Skeletal muscle satellite cell (primary cell): ENCODE measurements at regions not wholly inside any gene's neighbourhood (a gene's known extent, or its start where the extent isn't known, plus 50 kb on each side); places are given as distances from the start of the nearest gene placed in this dataset.

Experiments used
- H3K27me3 ChIP-seq: 2 replicates; pipeline ENCODE4 v1.7.0; 2013; ENCODE audit warnings: low read length; ENCODE audit not compliant: control insufficient read depth, insufficient read depth
- H3K36me3 ChIP-seq: 2 replicates; pipeline ENCODE4 v1.7.0; 2013; ENCODE audit warnings: mild to moderate bottlenecking, control low read depth, low read length; ENCODE audit not compliant: insufficient read depth
- H3K4me1 ChIP-seq: 2 replicates; pipeline ENCODE4 v1.7.0; 2013; ENCODE audit warnings: low read length; ENCODE audit not compliant: control insufficient read depth, insufficient read depth
- H3K4me2 ChIP-seq: 2 replicates; pipeline ENCODE4 v1.7.0; 2013; ENCODE audit warnings: mild to moderate bottlenecking, low read length
- H3K4me3 ChIP-seq: 2 replicates; pipeline ENCODE4 v1.7.0; 2013; ENCODE audit warnings: low read length
- H3K9ac ChIP-seq: 2 replicates; pipeline ENCODE4 v1.7.0; 2013; ENCODE audit warnings: mild to moderate bottlenecking, low read depth, low read length, moderate library complexity
- H3K9me3 ChIP-seq: replicated peaks from 2 replicates; pipeline ENCODE4 v1.7.0; 2013; ENCODE audit warnings: mild to moderate bottlenecking, control low read depth, low read length

- Histone ChIP-seq H3K4me1 (no peaks in the 10 kb centered on the region), H3K4me2 (no peak overlapping the region), H3K9ac (no peak overlapping the region), H3K9me3 (no peaks in the 10 kb centered on the region), H3K27me3 (no peaks in the 10 kb centered on the region), H3K36me3 (no peaks in the 10 kb centered on the region), H3K4me3 (no peak overlapping the region)
Observed at GRCh38 chr6:164424489-164424888, 884.9 kb downstream of the C6orf118 start.

DNA sequence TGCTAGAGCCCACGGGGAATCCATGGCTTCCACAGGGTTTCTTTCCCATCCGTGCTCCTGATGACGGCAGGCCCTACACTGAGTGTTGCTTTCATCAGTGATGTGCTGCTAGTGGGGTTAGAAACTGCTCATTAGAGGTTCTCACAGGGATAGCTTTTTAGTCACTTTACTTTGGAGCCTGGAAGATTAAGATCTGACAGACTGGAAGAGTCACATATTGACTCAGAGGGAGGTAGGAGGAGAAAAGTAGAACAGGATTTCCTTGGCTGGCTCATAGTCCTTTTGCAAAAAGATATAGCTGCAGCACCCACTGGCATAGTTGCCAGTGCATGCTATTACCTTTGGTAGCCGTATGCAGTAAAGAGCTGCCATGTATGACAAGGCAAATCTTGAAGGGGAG, 890.3 kb downstream of the C6orf118 start:
- no peak overlapping the region for H3K4me3 ChIP-seq
- no peak overlapping the region for H3K9ac ChIP-seq
- H3K4me1 ChIP-seq, result no peaks in the 10 kb centered on the region
- no peaks in the 10 kb centered on the region for H3K36me3 ChIP-seq
- no peak overlapping the region for H3K4me2 ChIP-seq
- no peaks in the 10 kb centered on the region for H3K9me3 ChIP-seq
- no peaks in the 10 kb centered on the region for H3K27me3 ChIP-seq

DNA sequence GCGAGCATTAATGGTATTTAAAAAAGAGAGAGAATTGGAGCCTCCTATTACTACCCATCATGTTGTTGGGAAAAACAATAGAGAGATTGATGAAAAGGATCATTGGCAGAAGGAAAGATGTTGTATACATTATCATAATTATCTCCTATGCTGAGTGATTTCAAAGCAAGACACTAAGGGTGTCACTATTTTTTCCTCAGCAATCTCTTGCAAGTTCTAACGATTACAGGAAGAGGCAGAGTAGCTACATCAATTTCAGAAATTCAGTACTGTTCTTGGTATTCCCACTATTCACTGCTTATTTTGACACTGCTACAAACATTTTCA, 891.2 kb downstream of the C6orf118 start:
- Histone ChIP-seq H3K27me3 (no peaks in the 10 kb centered on the region), H3K4me2 (no peak overlapping the region), H3K36me3 (no peaks in the 10 kb centered on the region), H3K9ac (no peak overlapping the region), H3K9me3 (no peaks in the 10 kb centered on the region), H3K4me1 (no peaks in the 10 kb centered on the region), H3K4me3 (no peak overlapping the region)

DNA sequence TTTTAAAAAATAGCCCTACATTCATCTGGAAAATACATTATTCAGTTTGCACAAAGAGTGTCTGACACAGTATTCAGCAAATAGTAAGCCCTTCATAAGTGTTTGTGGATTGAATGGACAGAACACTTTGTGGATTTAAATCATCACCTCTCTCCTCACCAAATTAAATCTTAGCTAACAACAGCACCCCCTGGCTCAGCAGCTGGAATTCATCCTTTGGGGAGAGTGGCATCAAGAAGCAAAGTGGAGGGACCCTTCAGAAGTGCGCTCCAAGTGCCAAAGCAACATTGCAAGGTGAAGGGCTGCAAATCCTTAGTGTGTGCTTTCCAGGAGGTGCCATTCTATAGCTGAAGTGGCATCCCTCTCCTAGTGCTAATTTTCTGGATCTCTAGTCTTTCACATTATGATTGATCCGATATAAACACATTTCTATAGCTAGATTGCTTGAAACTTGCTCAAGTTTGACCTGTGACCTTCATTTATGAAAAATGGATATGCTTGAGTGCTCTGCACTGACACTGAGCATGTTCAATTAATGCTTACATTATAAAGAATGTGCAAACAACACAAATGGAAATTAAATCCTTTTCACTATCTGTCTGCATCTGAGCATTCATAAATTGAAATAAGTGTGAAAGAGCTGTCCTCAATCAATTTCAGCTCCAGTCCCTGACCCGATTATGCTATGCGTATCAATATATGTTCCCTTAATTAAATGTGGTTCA, 891.7 kb downstream of the C6orf118 start:
- Histone ChIP-seq H3K4me2 (no peak overlapping the region), H3K9me3 (no peaks in the 10 kb centered on the region), H3K27me3 (no peaks in the 10 kb centered on the region), H3K36me3 (no peaks in the 10 kb centered on the region), H3K4me1 (no peaks in the 10 kb centered on the region), H3K9ac (no peak overlapping the region), H3K4me3 (no peak overlapping the region)

DNA sequence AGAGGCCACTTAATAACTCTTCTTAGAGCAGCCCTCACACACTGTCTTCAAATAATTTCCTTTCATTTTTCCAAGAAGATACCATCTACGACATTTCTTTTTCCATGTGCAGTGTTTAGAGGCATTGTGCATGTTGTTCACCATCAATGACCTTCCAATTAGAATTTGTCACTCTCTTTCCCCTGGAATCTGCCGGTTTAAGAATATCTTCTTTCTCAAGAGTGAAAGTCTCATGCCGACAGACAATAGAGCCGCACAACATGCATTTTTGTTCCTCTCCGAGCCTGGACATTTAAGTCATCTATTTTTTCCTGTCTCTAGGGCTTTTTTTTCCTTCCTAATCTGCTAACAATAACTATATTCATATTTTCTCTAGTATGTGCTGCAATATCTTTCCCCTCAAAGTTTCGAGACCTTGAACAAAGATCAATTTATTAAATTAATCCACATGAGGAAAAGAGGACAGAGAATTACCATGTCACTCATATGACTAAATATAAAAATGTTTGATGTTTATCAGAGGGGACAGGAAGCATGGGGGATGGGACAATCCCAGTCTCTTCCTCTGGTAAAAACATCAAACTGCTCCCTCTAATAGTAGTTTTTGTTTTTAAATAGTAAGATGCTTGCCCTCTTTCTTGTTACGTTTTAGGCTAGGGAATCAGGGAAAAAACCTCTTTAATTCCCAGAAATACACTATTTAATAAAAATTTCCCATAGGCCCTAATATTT, 893.4 kb downstream of the C6orf118 start:
- no peak overlapping the region for H3K9ac ChIP-seq
- H3K4me3 ChIP-seq, result no peak overlapping the region
- H3K4me1 ChIP-seq, result no peaks in the 10 kb centered on the region
- no peaks in the 10 kb centered on the region for H3K9me3 ChIP-seq
- no peaks in the 10 kb centered on the region for H3K27me3 ChIP-seq
- no peak overlapping the region for H3K4me2 ChIP-seq
- no peaks in the 10 kb centered on the region for H3K36me3 ChIP-seq

GRCh38 chr6:164414695-164415094, 894.7 kb downstream of the C6orf118 start:
- no peaks in the 10 kb centered on the region for H3K36me3 ChIP-seq
- no peak overlapping the region for H3K9ac ChIP-seq
- no peaks in the 10 kb centered on the region for H3K27me3 ChIP-seq
- no peak overlapping the region for H3K4me2 ChIP-seq
- no peak overlapping the region for H3K4me3 ChIP-seq
- H3K4me1 ChIP-seq, result no peaks in the 10 kb centered on the region
- H3K9me3 ChIP-seq, result no peaks in the 10 kb centered on the region

- no peaks in the 10 kb centered on the region for H3K4me1 ChIP-seq
- H3K4me2 ChIP-seq, result no peak overlapping the region
- no peaks in the 10 kb centered on the region for H3K9me3 ChIP-seq
- no peak overlapping the region for H3K9ac ChIP-seq
- H3K4me3 ChIP-seq, result no peak overlapping the region
- no peaks in the 10 kb centered on the region for H3K36me3 ChIP-seq
- no peaks in the 10 kb centered on the region for H3K27me3 ChIP-seq
Observed at GRCh38 chr6:164412566-164412965, 896.8 kb downstream of the C6orf118 start.

DNA sequence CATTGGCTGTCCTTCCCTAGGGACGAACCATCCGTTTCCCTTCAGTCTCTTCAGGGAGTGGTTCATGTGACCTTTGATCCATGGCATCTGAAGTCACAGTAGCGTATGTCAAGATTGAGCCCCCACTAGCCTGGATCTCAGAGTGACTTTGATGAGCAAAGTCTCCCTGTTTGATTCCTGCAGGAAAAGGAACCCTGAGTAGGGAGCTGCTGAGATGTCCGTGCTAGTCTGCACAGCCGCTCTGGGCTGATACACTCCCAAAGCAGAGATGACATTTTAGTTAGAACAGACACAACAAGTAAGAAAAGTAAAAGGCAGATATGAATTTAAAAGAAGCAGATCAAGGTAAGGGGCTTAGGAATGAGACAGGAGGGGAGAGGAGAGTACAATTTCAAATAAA, 899.4 kb downstream of the C6orf118 start:
- Histone ChIP-seq H3K27me3 (no peaks in the 10 kb centered on the region), H3K36me3 (no peaks in the 10 kb centered on the region), H3K4me2 (no peak overlapping the region), H3K9ac (no peak overlapping the region), H3K4me1 (no peaks in the 10 kb centered on the region), H3K4me3 (no peak overlapping the region), H3K9me3 (no peaks in the 10 kb centered on the region)

- no peak overlapping the region for H3K4me3 ChIP-seq
- no peaks in the 10 kb centered on the region for H3K4me1 ChIP-seq
- no peaks in the 10 kb centered on the region for H3K36me3 ChIP-seq
- no peaks in the 10 kb centered on the region for H3K9me3 ChIP-seq
- no peaks in the 10 kb centered on the region for H3K27me3 ChIP-seq
- no peak overlapping the region for H3K4me2 ChIP-seq
- no peak overlapping the region for H3K9ac ChIP-seq
Observed at GRCh38 chr6:164409309-164410009, 899.9 kb downstream of the C6orf118 start.

GRCh38 chr6:164408868-164409267, 900.5 kb downstream of the C6orf118 start:
- H3K9ac ChIP-seq, result no peak overlapping the region
- no peak overlapping the region for H3K4me3 ChIP-seq
- H3K4me2 ChIP-seq, result no peak overlapping the region
- no peaks in the 10 kb centered on the region for H3K4me1 ChIP-seq
- H3K9me3 ChIP-seq, result no peaks in the 10 kb centered on the region
- H3K27me3 ChIP-seq, result no peaks in the 10 kb centered on the region
- H3K36me3 ChIP-seq, result no peaks in the 10 kb centered on the region

DNA sequence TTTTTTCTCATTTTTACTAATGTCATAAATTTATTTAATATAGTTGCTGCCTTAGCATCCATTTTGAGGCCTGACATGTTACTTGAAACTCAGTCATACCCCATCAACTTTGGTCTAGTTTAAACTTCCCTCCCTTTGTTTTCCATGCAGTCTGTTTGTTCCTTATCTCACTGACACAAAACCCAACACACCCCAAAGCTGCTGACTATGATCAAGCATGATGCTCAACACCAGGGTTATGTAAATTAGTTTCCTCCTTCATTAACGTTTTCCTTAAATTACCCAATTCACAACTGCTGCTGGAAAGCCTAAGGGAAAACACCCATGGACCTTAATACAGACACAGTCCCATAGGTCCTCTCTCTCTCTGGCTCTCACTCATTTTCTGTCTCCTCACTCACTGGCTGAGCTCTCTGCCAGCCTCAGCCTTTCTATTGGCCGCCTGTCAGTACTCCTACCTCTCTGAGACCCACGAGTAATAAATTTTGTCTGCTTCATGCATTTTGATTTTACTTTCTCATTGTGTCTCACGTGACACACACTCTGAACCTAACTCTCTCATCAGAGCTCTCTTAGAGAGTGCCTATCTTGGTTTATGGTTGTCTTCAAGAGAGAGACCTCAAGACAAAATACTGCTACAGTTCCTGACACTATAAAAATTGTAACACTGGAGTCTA, 904.5 kb downstream of the C6orf118 start:
- Histone ChIP-seq H3K4me3 (no peak overlapping the region), H3K4me1 (no peaks in the 10 kb centered on the region), H3K9me3 (no peaks in the 10 kb centered on the region), H3K27me3 (no peaks in the 10 kb centered on the region), H3K9ac (no peak overlapping the region), H3K36me3 (no peaks in the 10 kb centered on the region), H3K4me2 (no peak overlapping the region)
